Glutamatergic neuron (in vitro differentiated cells): ENCODE measurements at regions not wholly inside any gene's neighbourhood (a gene's known extent, or its start where the extent isn't known, plus 50 kb on each side); places are given as distances from the start of the nearest gene placed in this dataset.

Experiments
- DNase-seq: peaks from one replicate; pipeline ENCODE4 v3.0.0; 2022
- H3K27ac Mint-ChIP-seq: one replicate; pipeline ENCODE4 v1.8.0; 2020; ENCODE audit warnings: mild to moderate bottlenecking, mixed read lengths, inconsistent platforms; ENCODE audit not compliant: unreplicated experiment
- H3K27me3 Mint-ChIP-seq: one replicate; pipeline ENCODE4 v1.8.0; 2020; ENCODE audit warnings: mild to moderate bottlenecking, moderate library complexity, mixed read lengths, inconsistent platforms; ENCODE audit not compliant: unreplicated experiment
- H3K36me3 Mint-ChIP-seq: one replicate; pipeline ENCODE4 v1.8.0; 2020; ENCODE audit warnings: mild to moderate bottlenecking, mixed read lengths, inconsistent platforms; ENCODE audit not compliant: unreplicated experiment
- H3K4me1 Mint-ChIP-seq: one replicate; pipeline ENCODE4 v1.8.0; 2020; ENCODE audit warnings: mild to moderate bottlenecking, low read depth, mixed read lengths, inconsistent platforms; ENCODE audit not compliant: unreplicated experiment
- H3K4me3 Mint-ChIP-seq: one replicate; pipeline ENCODE4 v1.8.0; 2020; ENCODE audit warnings: mild to moderate bottlenecking, mixed read lengths, inconsistent platforms; ENCODE audit not compliant: unreplicated experiment
- H3K9me3 Mint-ChIP-seq: one replicate; pipeline ENCODE4 v1.8.0; 2020; ENCODE audit warnings: mild to moderate bottlenecking, moderate library complexity, mixed read lengths, inconsistent platforms; ENCODE audit not compliant: unreplicated experiment
- CTCF ChIP-seq: fragments of 200-600 bp; sonication (generic); IDR thresholded peaks from one replicate; pipeline ENCODE4 v1.5.0; 2021; ENCODE audit not compliant: partially characterized antibody, unreplicated experiment

GRCh38 chr7:46767071-46767470, 814.8 kb downstream of the TNS3 start:
- no peak for TF ChIP-seq CTCF
- no peak overlapping the region for H3K4me3 Mint-ChIP-seq
- H3K9me3 Mint-ChIP-seq, result no peaks in the 10 kb centered on the region

GRCh38 chr7:46764100-46764936, 817.6 kb downstream of the TNS3 start:
- H3K27me3 Mint-ChIP-seq, result no peaks in the 10 kb centered on the region
- no peaks in the 10 kb centered on the region for H3K9me3 Mint-ChIP-seq
- peaks cover 7% of the 10 kb centered on the region for H3K36me3 Mint-ChIP-seq
- DNase-seq, result no peak
- H3K27ac Mint-ChIP-seq, result no peak overlapping the region
- H3K4me3 Mint-ChIP-seq, result no peak overlapping the region
- no peaks in the 10 kb centered on the region for H3K4me1 Mint-ChIP-seq
- TF ChIP-seq CTCF, result no peak

More at GRCh38 chr7:46767071-46767470, 814.8 kb downstream of the TNS3 start:
- Mint-ChIP-seq H3K4me1 (peaks cover under 1% of the 10 kb centered on the region), H3K27ac (no peak overlapping the region), H3K27me3 (no peaks in the 10 kb centered on the region), H3K36me3 (peaks cover 7% of the 10 kb centered on the region)
- no peak for DNase-seq

- DNase-seq, result no peak
- Mint-ChIP-seq H3K4me3 (no peak overlapping the region), H3K9me3 (no peaks in the 10 kb centered on the region), H3K36me3 (no peaks in the 10 kb centered on the region), H3K27ac (no peak overlapping the region), H3K27me3 (no peaks in the 10 kb centered on the region), H3K4me1 (no peaks in the 10 kb centered on the region)
- TF ChIP-seq CTCF, result no peak
Measured at GRCh38 chr7:46763344-46763743, 818.6 kb downstream of the TNS3 start.

- Mint-ChIP-seq H3K4me3 (no peak overlapping the region), H3K9me3 (no peaks in the 10 kb centered on the region), H3K27me3 (no peaks in the 10 kb centered on the region), H3K36me3 (no peaks in the 10 kb centered on the region), H3K27ac (no peak overlapping the region), H3K4me1 (no peaks in the 10 kb centered on the region)
- TF ChIP-seq CTCF, result no peak
- DNase-seq, result no peak
Measured at GRCh38 chr7:46759711-46760480, 822.0 kb downstream of the TNS3 start.

GRCh38 chr7:46756996-46757395, 824.9 kb downstream of the TNS3 start:
- Mint-ChIP-seq H3K9me3 (peaks cover 4% of the 10 kb centered on the region), H3K27ac (no peak overlapping the region), H3K4me1 (peaks cover 11% of the 10 kb centered on the region), H3K27me3 (peaks cover 2% of the 10 kb centered on the region), H3K4me3 (no peak overlapping the region), H3K36me3 (no peaks in the 10 kb centered on the region)
- no peak for DNase-seq
- no peak for TF ChIP-seq CTCF
